ENCODE measurements at regions not wholly inside any gene's neighbourhood (a gene's known extent, or its start where the extent isn't known, plus 50 kb on each side); places are given as distances from the start of the nearest gene placed in this dataset.

GRCh38 chr9:135016037-135016640 is 71.3 kb upstream of the OLFM1 start:
- in situ Hi-C loops (cut with HindIII; ENCODE audit: low pct_ligation_motif_present, low sequenced_read_pairs) = no loop called here
- H3K4me3 ChIP-seq (ENCODE audit: low read depth, low read length) = no peak overlapping the region
- H3K27me3 ChIP-seq (replicated peaks) = no peaks in the 10 kb centered on the region
- no peak overlapping the region for H3K27ac ChIP-seq
- TF ChIP-seq, protein P1, sequence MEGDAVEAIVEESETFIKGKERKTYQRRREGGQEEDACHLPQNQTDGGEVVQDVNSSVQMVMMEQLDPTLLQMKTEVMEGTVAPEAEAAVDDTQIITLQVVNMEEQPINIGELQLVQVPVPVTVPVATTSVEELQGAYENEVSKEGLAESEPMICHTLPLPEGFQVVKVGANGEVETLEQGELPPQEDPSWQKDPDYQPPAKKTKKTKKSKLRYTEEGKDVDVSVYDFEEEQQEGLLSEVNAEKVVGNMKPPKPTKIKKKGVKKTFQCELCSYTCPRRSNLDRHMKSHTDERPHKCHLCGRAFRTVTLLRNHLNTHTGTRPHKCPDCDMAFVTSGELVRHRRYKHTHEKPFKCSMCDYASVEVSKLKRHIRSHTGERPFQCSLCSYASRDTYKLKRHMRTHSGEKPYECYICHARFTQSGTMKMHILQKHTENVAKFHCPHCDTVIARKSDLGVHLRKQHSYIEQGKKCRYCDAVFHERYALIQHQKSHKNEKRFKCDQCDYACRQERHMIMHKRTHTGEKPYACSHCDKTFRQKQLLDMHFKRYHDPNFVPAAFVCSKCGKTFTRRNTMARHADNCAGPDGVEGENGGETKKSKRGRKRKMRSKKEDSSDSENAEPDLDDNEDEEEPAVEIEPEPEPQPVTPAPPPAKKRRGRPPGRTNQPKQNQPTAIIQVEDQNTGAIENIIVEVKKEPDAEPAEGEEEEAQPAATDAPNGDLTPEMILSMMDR (IDR thresholded peaks at IDR 0.05; ENCODE audit: low read depth, low read length, missing control alignments) = no peak
- no peaks in the 10 kb centered on the region for H3K36me3 ChIP-seq (replicated peaks)
- DNase-seq = no peak

DNA sequence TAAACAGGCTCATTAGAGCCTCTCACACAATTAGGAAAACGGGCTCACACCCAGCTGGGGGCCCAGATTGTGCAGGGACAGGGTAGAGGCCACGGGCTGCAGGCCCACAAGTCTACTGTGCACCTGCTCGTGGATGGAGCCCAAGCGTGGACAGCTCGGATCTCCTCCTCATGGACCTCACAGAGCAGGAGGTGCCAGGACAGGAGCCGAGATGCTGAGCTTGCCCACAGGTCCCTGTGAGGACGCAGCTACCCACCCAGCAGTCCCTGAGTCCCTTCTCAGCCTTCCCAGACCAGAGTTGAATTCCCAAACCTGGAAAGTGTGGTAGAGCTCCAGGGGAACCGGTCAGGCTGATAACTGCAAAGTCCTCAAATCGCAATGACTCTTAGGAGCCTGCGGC is 70.6 kb upstream of the OLFM1 start:
- Histone ChIP-seq H3K36me3 (replicated peaks) (no peaks in the 10 kb centered on the region), H3K27me3 (replicated peaks) (no peaks in the 10 kb centered on the region), H3K27ac (no peak overlapping the region), H3K4me3 (ENCODE audit: low read depth, low read length) (no peak overlapping the region)
- TF ChIP-seq, protein P1 (IDR thresholded peaks at IDR 0.05; ENCODE audit: low read depth, low read length, missing control alignments) = no peak
- in situ Hi-C loops (cut with HindIII; ENCODE audit: low pct_ligation_motif_present, low sequenced_read_pairs) = no loop called here
- DNase-seq = no peak

GRCh38 chr9:135017899-135018298 is 69.6 kb upstream of the OLFM1 start:
- H3K4me3 ChIP-seq (ENCODE audit: low read depth, low read length) = no peak overlapping the region
- H3K36me3 ChIP-seq (replicated peaks) = no peaks in the 10 kb centered on the region
- in situ Hi-C loops (cut with HindIII; ENCODE audit: low pct_ligation_motif_present, low sequenced_read_pairs) = no loop called here
- H3K27ac ChIP-seq = no peak overlapping the region
- H3K27me3 ChIP-seq (replicated peaks) = no peaks in the 10 kb centered on the region
- DNase-seq = no peak
- TF ChIP-seq, protein P1 (IDR thresholded peaks at IDR 0.05; ENCODE audit: low read depth, low read length, missing control alignments) = no peak

DNA sequence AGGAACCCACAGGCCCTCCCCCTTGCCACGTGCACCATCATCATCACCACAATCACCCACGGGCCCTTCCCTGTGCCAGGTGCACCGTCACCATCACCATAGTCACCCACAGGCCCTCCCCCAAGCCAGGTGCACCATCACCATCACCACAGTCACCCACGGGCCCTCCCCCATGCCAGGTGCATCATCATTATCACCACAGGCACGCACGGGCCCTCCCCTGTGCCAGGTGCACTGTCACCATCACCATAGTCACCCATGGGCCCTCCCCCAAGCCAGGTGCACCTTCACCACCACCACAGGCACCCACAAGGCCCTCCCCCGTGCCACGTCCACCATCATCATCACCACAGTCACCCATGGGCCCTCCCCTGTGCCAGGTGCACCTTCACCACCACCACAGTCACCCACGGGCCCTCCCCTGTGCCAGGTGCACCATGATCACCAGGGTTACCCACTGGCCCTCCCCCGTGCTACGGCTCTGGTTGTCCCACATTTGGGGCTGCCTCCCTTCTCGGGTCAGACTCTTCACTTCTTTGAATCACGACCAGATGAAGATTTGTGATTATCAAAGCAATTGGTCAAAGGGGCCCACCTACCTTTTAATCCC is 69.1 kb upstream of the OLFM1 start:
- no peaks in the 10 kb centered on the region for H3K36me3 ChIP-seq (replicated peaks)
- DNase-seq = no peak
- H3K27me3 ChIP-seq (replicated peaks) = no peaks in the 10 kb centered on the region
- no peak overlapping the region for H3K4me3 ChIP-seq (ENCODE audit: low read depth, low read length)
- in situ Hi-C loops (cut with HindIII; ENCODE audit: low pct_ligation_motif_present, low sequenced_read_pairs) = no loop called here
- TF ChIP-seq, protein P1 (IDR thresholded peaks at IDR 0.05; ENCODE audit: low read depth, low read length, missing control alignments) = no peak
- H3K27ac ChIP-seq = no peak overlapping the region

DNA sequence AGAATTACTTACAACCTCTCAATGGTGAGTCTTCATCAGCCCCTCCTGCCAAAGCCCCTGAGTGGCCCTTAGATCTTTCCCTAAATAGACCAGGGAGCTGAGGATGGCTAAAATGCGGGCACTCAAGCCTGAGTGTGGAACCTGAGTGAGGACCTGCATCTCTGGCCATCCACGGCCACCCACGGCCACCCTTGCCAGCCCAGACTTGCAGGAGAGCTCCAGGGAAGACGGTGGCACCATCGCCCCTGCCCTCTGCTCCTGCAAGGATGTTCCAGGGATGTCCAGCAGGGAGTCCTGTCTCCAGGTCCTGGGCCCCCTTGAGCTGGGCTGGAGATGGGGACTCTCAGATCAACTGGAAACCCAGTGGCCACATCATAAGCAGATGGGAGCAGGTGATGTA is 68.2 kb upstream of the OLFM1 start:
- DNase-seq = no peak
- in situ Hi-C loops (cut with HindIII; ENCODE audit: low pct_ligation_motif_present, low sequenced_read_pairs) = no loop called here

More for the DNA sequence above, 68.2 kb upstream of the OLFM1 start:
- Histone ChIP-seq H3K27ac (no peak overlapping the region), H3K4me3 (ENCODE audit: low read depth, low read length) (no peak overlapping the region), H3K27me3 (replicated peaks) (no peaks in the 10 kb centered on the region), H3K36me3 (replicated peaks) (no peaks in the 10 kb centered on the region)
- TF ChIP-seq, protein P1 (IDR thresholded peaks at IDR 0.05; ENCODE audit: low read depth, low read length, missing control alignments) = no peak
